ENCODE measurements at regions not wholly inside any gene's neighbourhood (a gene's known extent, or its start where the extent isn't known, plus 50 kb on each side); places are given as distances from the start of the nearest gene placed in this dataset.

DNA sequence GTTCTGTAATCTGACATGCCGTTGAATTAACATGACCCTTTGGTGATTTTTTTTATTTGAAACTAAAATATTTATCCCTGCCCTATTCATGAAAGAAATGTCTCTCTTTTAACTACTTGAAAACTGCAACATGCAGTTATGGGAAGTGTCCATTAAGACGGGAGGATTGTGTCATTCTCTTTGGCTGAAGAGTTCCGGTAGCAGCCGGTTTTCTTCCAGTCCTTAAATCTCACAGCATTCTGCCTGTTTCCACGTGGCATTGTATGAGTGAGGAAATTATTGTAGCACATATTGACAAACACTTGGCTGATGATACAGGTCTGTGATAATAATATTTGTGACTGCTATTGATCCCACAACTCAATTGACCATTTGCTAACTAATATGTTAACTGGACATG, 509.6 kb upstream of the POU3F3 start:
- no peak overlapping the region for H3K27ac ChIP-seq (ENCODE audit: low read depth, low read length)
- TF ChIP-seq, protein P1, sequence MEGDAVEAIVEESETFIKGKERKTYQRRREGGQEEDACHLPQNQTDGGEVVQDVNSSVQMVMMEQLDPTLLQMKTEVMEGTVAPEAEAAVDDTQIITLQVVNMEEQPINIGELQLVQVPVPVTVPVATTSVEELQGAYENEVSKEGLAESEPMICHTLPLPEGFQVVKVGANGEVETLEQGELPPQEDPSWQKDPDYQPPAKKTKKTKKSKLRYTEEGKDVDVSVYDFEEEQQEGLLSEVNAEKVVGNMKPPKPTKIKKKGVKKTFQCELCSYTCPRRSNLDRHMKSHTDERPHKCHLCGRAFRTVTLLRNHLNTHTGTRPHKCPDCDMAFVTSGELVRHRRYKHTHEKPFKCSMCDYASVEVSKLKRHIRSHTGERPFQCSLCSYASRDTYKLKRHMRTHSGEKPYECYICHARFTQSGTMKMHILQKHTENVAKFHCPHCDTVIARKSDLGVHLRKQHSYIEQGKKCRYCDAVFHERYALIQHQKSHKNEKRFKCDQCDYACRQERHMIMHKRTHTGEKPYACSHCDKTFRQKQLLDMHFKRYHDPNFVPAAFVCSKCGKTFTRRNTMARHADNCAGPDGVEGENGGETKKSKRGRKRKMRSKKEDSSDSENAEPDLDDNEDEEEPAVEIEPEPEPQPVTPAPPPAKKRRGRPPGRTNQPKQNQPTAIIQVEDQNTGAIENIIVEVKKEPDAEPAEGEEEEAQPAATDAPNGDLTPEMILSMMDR (IDR thresholded peaks at IDR 0.05; ENCODE audit: insufficient read depth, low read length, poor library complexity, severe bottlenecking) = no peak
- TF ChIP-seq EZH2phosphoT487 (conservative IDR thresholded peaks at IDR 0.05; ENCODE audit: low read length) = no peak
- no peaks in the 10 kb centered on the region for H4K20me1 ChIP-seq (ENCODE audit: low read depth, low read length)

DNA sequence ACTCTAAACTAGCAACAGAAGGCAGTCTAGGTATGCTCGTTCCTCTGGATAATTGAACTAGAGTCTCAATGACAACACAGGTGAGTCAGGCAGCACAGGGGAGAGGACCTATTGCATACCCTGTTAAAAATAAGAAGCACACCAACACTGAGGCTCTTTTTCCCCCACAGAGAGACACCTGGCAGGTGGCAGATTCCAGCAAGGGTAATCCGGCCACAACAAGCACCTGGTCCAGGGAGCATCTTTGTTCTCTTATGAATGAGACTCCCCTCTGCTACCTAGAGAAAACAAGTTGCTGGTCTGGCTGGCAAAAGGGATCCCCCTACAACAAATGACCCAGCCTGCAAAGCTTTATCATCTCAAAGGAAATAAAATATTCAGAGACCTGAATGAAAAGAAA, 508.9 kb upstream of the POU3F3 start:
- H3K9me3 ChIP-seq (ENCODE audit: insufficient read depth, low read length) = no peaks in the 10 kb centered on the region
- no peaks in the 10 kb centered on the region for H3F3A ChIP-seq (ENCODE audit: insufficient read depth)
- no peak overlapping the region for H3K9ac ChIP-seq (ENCODE audit: low read length)
- no peaks in the 10 kb centered on the region for H4K20me1 ChIP-seq (ENCODE audit: low read depth, low read length)
- H3K27me3 ChIP-seq (ENCODE audit: low read length) = no peaks in the 10 kb centered on the region
- no peak overlapping the region for H3K27ac ChIP-seq (ENCODE audit: low read depth, low read length)
- H3K4me2 ChIP-seq (ENCODE audit: low read depth, low read length, poor library complexity, severe bottlenecking) = no peak overlapping the region
- H2AFZ ChIP-seq (ENCODE audit: low read depth, low read length, severe bottlenecking) = no peak overlapping the region
- H3K9me2 ChIP-seq (replicated peaks; ENCODE audit: insufficient read depth, low read length) = no peaks in the 10 kb centered on the region
- TF ChIP-seq, protein P1 (IDR thresholded peaks at IDR 0.05; ENCODE audit: insufficient read depth, low read length, poor library complexity, severe bottlenecking) = no peak
- TF ChIP-seq EZH2phosphoT487 (conservative IDR thresholded peaks at IDR 0.05; ENCODE audit: low read length) = no peak
- H3K79me2 ChIP-seq (ENCODE audit: insufficient read depth, low read length) = no peaks in the 10 kb centered on the region
- no peak overlapping the region for H3K4me3 ChIP-seq (ENCODE audit: insufficient read depth, low read length, poor library complexity, severe bottlenecking)
- H3K36me3 ChIP-seq (ENCODE audit: low read length) = no peaks in the 10 kb centered on the region

More for the DNA sequence above, 509.6 kb upstream of the POU3F3 start:
- H3K9me2 ChIP-seq (replicated peaks; ENCODE audit: insufficient read depth, low read length) = no peaks in the 10 kb centered on the region
- H3K4me2 ChIP-seq (ENCODE audit: low read depth, low read length, poor library complexity, severe bottlenecking) = no peak overlapping the region
- H3K36me3 ChIP-seq (ENCODE audit: low read length) = no peaks in the 10 kb centered on the region
- H3K79me2 ChIP-seq (ENCODE audit: insufficient read depth, low read length) = no peaks in the 10 kb centered on the region
- H3K27me3 ChIP-seq (ENCODE audit: low read length) = no peaks in the 10 kb centered on the region
- no peaks in the 10 kb centered on the region for H3K9me3 ChIP-seq (ENCODE audit: insufficient read depth, low read length)
- no peaks in the 10 kb centered on the region for H3F3A ChIP-seq (ENCODE audit: insufficient read depth)
- no peak overlapping the region for H2AFZ ChIP-seq (ENCODE audit: low read depth, low read length, severe bottlenecking)
- no peak overlapping the region for H3K9ac ChIP-seq (ENCODE audit: low read length)
- no peak overlapping the region for H3K4me3 ChIP-seq (ENCODE audit: insufficient read depth, low read length, poor library complexity, severe bottlenecking)

DNA sequence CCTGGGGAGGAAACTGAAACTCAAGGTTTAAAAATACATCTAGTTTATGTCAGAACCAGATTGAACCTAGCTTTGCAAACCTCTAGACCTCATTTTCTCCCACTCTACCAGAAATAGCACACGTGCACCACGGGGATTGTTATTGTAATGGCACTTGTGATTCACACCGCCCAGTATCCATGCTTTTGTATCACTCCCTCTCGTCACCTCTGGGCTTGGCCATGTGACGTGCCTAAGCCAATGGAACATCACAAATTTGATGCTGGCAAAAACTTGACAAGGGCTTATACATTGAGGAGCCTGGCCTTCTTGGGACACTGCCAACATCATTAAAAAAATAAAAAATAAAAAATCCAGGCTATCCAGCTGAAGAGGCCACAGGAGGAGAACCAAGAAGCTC, 495.8 kb upstream of the POU3F3 start:
- no peaks in the 10 kb centered on the region for H3K9me3 ChIP-seq (ENCODE audit: insufficient read depth, low read length)
- H3K27ac ChIP-seq (ENCODE audit: low read depth, low read length) = no peak overlapping the region
- no peaks in the 10 kb centered on the region for H3K79me2 ChIP-seq (ENCODE audit: insufficient read depth, low read length)
- H3K27me3 ChIP-seq (ENCODE audit: low read length) = no peaks in the 10 kb centered on the region
- H2AFZ ChIP-seq (ENCODE audit: low read depth, low read length, severe bottlenecking) = no peak overlapping the region
- H3K36me3 ChIP-seq (ENCODE audit: low read length) = no peaks in the 10 kb centered on the region
- no peaks in the 10 kb centered on the region for H3K9me2 ChIP-seq (replicated peaks; ENCODE audit: insufficient read depth, low read length)
- H3K4me2 ChIP-seq (ENCODE audit: low read depth, low read length, poor library complexity, severe bottlenecking) = no peak overlapping the region
- TF ChIP-seq EZH2phosphoT487 (conservative IDR thresholded peaks at IDR 0.05; ENCODE audit: low read length) = no peak
- TF ChIP-seq, protein P1 (IDR thresholded peaks at IDR 0.05; ENCODE audit: insufficient read depth, low read length, poor library complexity, severe bottlenecking) = no peak
- no peak overlapping the region for H3K9ac ChIP-seq (ENCODE audit: low read length)
- no peaks in the 10 kb centered on the region for H4K20me1 ChIP-seq (ENCODE audit: low read depth, low read length)
- no peak overlapping the region for H3K4me3 ChIP-seq (ENCODE audit: insufficient read depth, low read length, poor library complexity, severe bottlenecking)
- H3F3A ChIP-seq (ENCODE audit: insufficient read depth) = no peaks in the 10 kb centered on the region
